GM21529 (cell line): ENCODE measurements at regions not wholly inside any gene's neighbourhood (a gene's known extent, or its start where the extent isn't known, plus 50 kb on each side); places are given as distances from the start of the nearest gene placed in this dataset.
A peak's percentile ranks its signal among the peaks of the same experiment; 100 is the strongest.
"Not testable (repeated sequence)": the region's sequence is repeated elsewhere in the genome, so short reads cannot be mapped to it uniquely, and the experiment has no call there.

Experiments used
- ATAC-seq: cut with Tn5 transposase; IDR thresholded peaks from one replicate; pipeline ENCODE4 v1.9.1; 2021; ENCODE audit not compliant: unreplicated experiment

GRCh38 chr13:50467156-50468110 is 376.1 kb downstream of the DLEU7 start:
- no peak for ATAC-seq

- ATAC-seq: no peak
Measured at GRCh38 chr13:50468849-50469669, 374.4 kb downstream of the DLEU7 start.

- not testable (repeated sequence) for ATAC-seq
Measured at GRCh38 chr13:50473050-50473449, 370.4 kb downstream of the DLEU7 start.

GRCh38 chr13:50474088-50474662 is 369.3 kb downstream of the DLEU7 start:
- no peak for ATAC-seq

GRCh38 chr13:50476577-50477285 is 366.8 kb downstream of the DLEU7 start:
- ATAC-seq: no peak

GRCh38 chr13:50481936-50482335 is 361.6 kb downstream of the DLEU7 start:
- ATAC-seq: no peak

- ATAC-seq: no peak
Measured at GRCh38 chr13:50483416-50483815, 360.1 kb downstream of the DLEU7 start.

- no peak for ATAC-seq
Measured at GRCh38 chr13:50484472-50485113, 358.9 kb downstream of the DLEU7 start.

- ATAC-seq: no peak
Measured at GRCh38 chr13:50485979-50486935, 357.2 kb downstream of the DLEU7 start.

GRCh38 chr13:50493683-50494082 is 349.8 kb downstream of the DLEU7 start:
- ATAC-seq: no peak

GRCh38 chr13:50494138-50494537 is 349.4 kb downstream of the DLEU7 start:
- ATAC-seq: no peak

- ATAC-seq: not testable (repeated sequence)
Measured at GRCh38 chr13:50503212-50503611, 340.3 kb downstream of the DLEU7 start.

GRCh38 chr13:50509167-50509566 is 334.3 kb downstream of the DLEU7 start:
- ATAC-seq: no peak

- no peak for ATAC-seq
Measured at GRCh38 chr13:50509771-50510441, 333.6 kb downstream of the DLEU7 start.

- ATAC-seq: not testable (repeated sequence)
Measured at GRCh38 chr13:50510885-50511545, 332.5 kb downstream of the DLEU7 start.

- peak; percentile 61 for ATAC-seq
Measured at GRCh38 chr13:50511877-50512341, 331.6 kb downstream of the DLEU7 start.

- ATAC-seq: peak; percentile 92
Measured at GRCh38 chr13:50512474-50513299, 330.8 kb downstream of the DLEU7 start.
